ENCODE measurements at regions not wholly inside any gene's neighbourhood (a gene's known extent, or its start where the extent isn't known, plus 50 kb on each side); places are given as distances from the start of the nearest gene placed in this dataset.
A peak's percentile ranks its signal among the peaks of the same experiment; 100 is the strongest.

GRCh38 chr1:29478151-29478791 lies 241.9 kb downstream of the PTPRU start:
- no peak for DNase-seq

- no peak for DNase-seq
These were observed 239.0 kb downstream of the PTPRU start for GRCh38 chr1:29475326-29475725.

- DNase-seq = no peak
These were observed 238.2 kb downstream of the PTPRU start for GRCh38 chr1:29474274-29475244.

- no peak for DNase-seq
These were observed 237.0 kb downstream of the PTPRU start for GRCh38 chr1:29473161-29473855.

- peak; percentile 36 for DNase-seq
These were observed 235.4 kb downstream of the PTPRU start for GRCh38 chr1:29471487-29472313.

- DNase-seq = no peak
These were observed 234.4 kb downstream of the PTPRU start for GRCh38 chr1:29470788-29471119.

GRCh38 chr1:29470087-29470787 lies 233.9 kb downstream of the PTPRU start:
- no peak for DNase-seq

- DNase-seq = no peak
These were observed 233.1 kb downstream of the PTPRU start for GRCh38 chr1:29469457-29469856.

GRCh38 chr1:29467989-29468900 lies 231.9 kb downstream of the PTPRU start:
- DNase-seq = no peak

GRCh38 chr1:29466258-29466657 lies 229.9 kb downstream of the PTPRU start:
- no peak for DNase-seq

- no peak for DNase-seq
These were observed 229.4 kb downstream of the PTPRU start for GRCh38 chr1:29465755-29466154.

GRCh38 chr1:29462096-29462495 lies 225.8 kb downstream of the PTPRU start:
- no peak for DNase-seq

GRCh38 chr1:29461115-29461739 lies 224.9 kb downstream of the PTPRU start:
- no peak for DNase-seq

- DNase-seq = no peak
These were observed 224.4 kb downstream of the PTPRU start for GRCh38 chr1:29460694-29461093.

GRCh38 chr1:29460041-29460610 lies 223.8 kb downstream of the PTPRU start:
- no peak for DNase-seq

- no peak for DNase-seq
These were observed 223.3 kb downstream of the PTPRU start for GRCh38 chr1:29459620-29459945.

- DNase-seq = no peak
These were observed 222.7 kb downstream of the PTPRU start for GRCh38 chr1:29458737-29459619.

GRCh38 chr1:29457496-29458368 lies 221.4 kb downstream of the PTPRU start:
- DNase-seq = no peak
